Activated B cell treated with CpG ODN at 0.5 μM for 24 hours (primary cell): ENCODE measurements at regions not wholly inside any gene's neighbourhood (a gene's known extent, or its start where the extent isn't known, plus 50 kb on each side); places are given as distances from the start of the nearest gene placed in this dataset.

ENCODE experiments used
- ATAC-seq: fragments of 200-7000 bp; cut with Tn5 transposase; one replicate; pipeline ENCODE4 v1.10.0; 2021; ENCODE audit warnings: low read depth, mild to moderate bottlenecking, moderate library complexity
- CTCF ChIA-PET: fragments of 350-600 bp; sonication (Branson Sonifier 250); formaldehyde crosslinking; loops from one replicate; lab custom pipeline; 2021; ENCODE audit warnings: antibody characterized with exemption; lab: Charles Lee
- POLR2A ChIA-PET: fragments of 350-600 bp; sonication (Branson Sonifier 250); formaldehyde crosslinking; loops from one replicate; lab custom pipeline; 2021; ENCODE audit warnings: antibody characterized with exemption; lab: Charles Lee
- DNase-seq: peaks from one replicate; pipeline ENCODE4 v3.0.0; 2022
- H3K27ac Mint-ChIP-seq: one replicate; pipeline ENCODE4 v1.8.0; 2020; ENCODE audit warnings: mixed read lengths
- H3K27me3 Mint-ChIP-seq: one replicate; pipeline ENCODE4 v1.8.0; 2021; ENCODE audit warnings: mixed read lengths
- H3K36me3 Mint-ChIP-seq: one replicate; pipeline ENCODE4 v1.8.0; 2021; ENCODE audit warnings: low read depth, mixed read lengths
- H3K4me1 Mint-ChIP-seq: one replicate; pipeline ENCODE4 v1.8.0; 2021; ENCODE audit warnings: mixed read lengths
- H3K4me3 Mint-ChIP-seq: one replicate; pipeline ENCODE4 v1.8.0; 2020; ENCODE audit warnings: mild to moderate bottlenecking, mixed read lengths
- H3K9me3 Mint-ChIP-seq: one replicate; pipeline ENCODE4 v1.8.0; 2020; ENCODE audit warnings: mixed read lengths
- CTCF ChIP-seq: fragments of 200-600 bp; IDR thresholded peaks from one replicate; pipeline ENCODE4 v1.8.0; 2022; ENCODE audit warnings: antibody characterized with exemption, mild to moderate bottlenecking
- intact Hi-C: fragments of 100-400 bp; cut with micrococcal nuclease; formaldehyde crosslinking; loops from one replicate; pipeline ENCODE4 v1.15.1; 2024

- no peak for TF ChIP-seq CTCF
- ATAC-seq (no peak), DNase-seq (no peak)
- no peaks in the 10 kb centered on the region for H3K27me3 Mint-ChIP-seq
- H3K36me3 Mint-ChIP-seq, result no peaks in the 10 kb centered on the region
- CTCF ChIA-PET, result no interaction called here
- H3K9me3 Mint-ChIP-seq, result no peaks in the 10 kb centered on the region
- no peak overlapping the region for H3K4me3 Mint-ChIP-seq
- no peaks in the 10 kb centered on the region for H3K4me1 Mint-ChIP-seq
- POLR2A ChIA-PET, result no interaction called here
- H3K27ac Mint-ChIP-seq, result no peak overlapping the region
- intact Hi-C loops, result no loop called here
Observed at GRCh38 chr1:98177751-98178150, 256.9 kb upstream of the DPYD start.

- ChIA-PET CTCF (no interaction called here), POLR2A (no interaction called here)
- no peaks in the 10 kb centered on the region for H3K9me3 Mint-ChIP-seq
- no peak for ATAC-seq
- no peak overlapping the region for H3K4me3 Mint-ChIP-seq
- H3K4me1 Mint-ChIP-seq, result no peaks in the 10 kb centered on the region
- H3K27ac Mint-ChIP-seq, result no peak overlapping the region
- no peak for TF ChIP-seq CTCF
- no peaks in the 10 kb centered on the region for H3K36me3 Mint-ChIP-seq
- H3K27me3 Mint-ChIP-seq, result no peaks in the 10 kb centered on the region
- intact Hi-C loops, result no loop called here
- no peak for DNase-seq
Observed at GRCh38 chr1:98176936-98177335, 256.1 kb upstream of the DPYD start.

GRCh38 chr1:98176414-98176813 is 255.6 kb upstream of the DPYD start:
- ATAC-seq, result no peak
- TF ChIP-seq CTCF, result no peak
- ChIA-PET POLR2A (no interaction called here), CTCF (no interaction called here)
- no peak for DNase-seq
- intact Hi-C loops, result no loop called here
- Mint-ChIP-seq H3K4me1 (no peaks in the 10 kb centered on the region), H3K9me3 (no peaks in the 10 kb centered on the region), H3K4me3 (no peak overlapping the region), H3K27ac (no peak overlapping the region), H3K27me3 (no peaks in the 10 kb centered on the region), H3K36me3 (no peaks in the 10 kb centered on the region)

GRCh38 chr1:98172578-98172977 is 251.7 kb upstream of the DPYD start:
- CTCF ChIA-PET, result no interaction called here
- POLR2A ChIA-PET, result no interaction called here
- intact Hi-C loops, result no loop called here
- no peaks in the 10 kb centered on the region for H3K4me1 Mint-ChIP-seq
- no peak overlapping the region for H3K27ac Mint-ChIP-seq
- no peaks in the 10 kb centered on the region for H3K27me3 Mint-ChIP-seq
- ATAC-seq (no peak), DNase-seq (no peak)
- no peak overlapping the region for H3K4me3 Mint-ChIP-seq
- no peak for TF ChIP-seq CTCF
- H3K36me3 Mint-ChIP-seq, result no peaks in the 10 kb centered on the region
- no peaks in the 10 kb centered on the region for H3K9me3 Mint-ChIP-seq

- Mint-ChIP-seq H3K9me3 (no peaks in the 10 kb centered on the region), H3K27ac (no peak overlapping the region)
Observed at GRCh38 chr1:98172022-98172421, 251.2 kb upstream of the DPYD start.

More at GRCh38 chr1:98172022-98172421, 251.2 kb upstream of the DPYD start:
- Mint-ChIP-seq H3K4me3 (no peak overlapping the region), H3K36me3 (no peaks in the 10 kb centered on the region), H3K27me3 (no peaks in the 10 kb centered on the region), H3K4me1 (no peaks in the 10 kb centered on the region)
- no peak for TF ChIP-seq CTCF
- ATAC-seq (no peak), DNase-seq (no peak)
- ChIA-PET CTCF (no interaction called here), POLR2A (no interaction called here)
- intact Hi-C loops, result no loop called here
